ENCODE measurements at regions not wholly inside any gene's neighbourhood (a gene's known extent, or its start where the extent isn't known, plus 50 kb on each side); places are given as distances from the start of the nearest gene placed in this dataset.
A peak's percentile ranks its signal among the peaks of the same experiment; 100 is the strongest.

DNA sequence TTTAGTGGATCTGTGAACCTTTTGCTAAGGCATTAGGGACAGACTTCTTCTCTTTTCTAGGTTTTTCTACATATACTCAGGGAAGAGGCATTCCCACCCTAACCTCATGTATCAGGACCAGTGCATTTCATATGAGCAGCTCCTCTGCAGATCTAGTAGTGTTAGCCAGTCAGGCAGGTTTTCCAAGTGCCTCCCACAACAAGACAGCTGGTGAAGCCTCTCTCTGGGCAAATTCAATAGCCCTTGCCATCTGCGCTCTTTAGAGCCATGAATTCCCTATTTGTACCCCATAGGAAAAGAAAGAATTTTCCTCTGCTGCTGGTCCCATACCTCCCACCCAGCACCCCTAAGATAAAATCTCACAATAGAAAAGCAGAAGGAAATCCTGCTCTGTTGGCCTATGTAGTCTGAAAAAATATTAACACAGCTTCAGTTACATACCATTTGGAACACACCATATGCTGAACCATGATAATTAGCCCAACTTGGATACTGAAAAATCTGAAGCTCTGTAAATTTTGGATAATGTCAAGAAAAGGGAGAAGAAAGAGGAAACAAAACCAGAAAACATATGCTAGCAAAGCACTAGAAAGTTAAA, 1354.6 kb upstream of the NRXN1 start:
- TF ChIP-seq EZH2phosphoT487 (conservative IDR thresholded peaks at IDR 0.05; ENCODE audit: low read length): no peak
- TF ChIP-seq, protein P1, sequence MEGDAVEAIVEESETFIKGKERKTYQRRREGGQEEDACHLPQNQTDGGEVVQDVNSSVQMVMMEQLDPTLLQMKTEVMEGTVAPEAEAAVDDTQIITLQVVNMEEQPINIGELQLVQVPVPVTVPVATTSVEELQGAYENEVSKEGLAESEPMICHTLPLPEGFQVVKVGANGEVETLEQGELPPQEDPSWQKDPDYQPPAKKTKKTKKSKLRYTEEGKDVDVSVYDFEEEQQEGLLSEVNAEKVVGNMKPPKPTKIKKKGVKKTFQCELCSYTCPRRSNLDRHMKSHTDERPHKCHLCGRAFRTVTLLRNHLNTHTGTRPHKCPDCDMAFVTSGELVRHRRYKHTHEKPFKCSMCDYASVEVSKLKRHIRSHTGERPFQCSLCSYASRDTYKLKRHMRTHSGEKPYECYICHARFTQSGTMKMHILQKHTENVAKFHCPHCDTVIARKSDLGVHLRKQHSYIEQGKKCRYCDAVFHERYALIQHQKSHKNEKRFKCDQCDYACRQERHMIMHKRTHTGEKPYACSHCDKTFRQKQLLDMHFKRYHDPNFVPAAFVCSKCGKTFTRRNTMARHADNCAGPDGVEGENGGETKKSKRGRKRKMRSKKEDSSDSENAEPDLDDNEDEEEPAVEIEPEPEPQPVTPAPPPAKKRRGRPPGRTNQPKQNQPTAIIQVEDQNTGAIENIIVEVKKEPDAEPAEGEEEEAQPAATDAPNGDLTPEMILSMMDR (IDR thresholded peaks at IDR 0.05; ENCODE audit: insufficient read depth, low read length, poor library complexity, severe bottlenecking): no peak
- Histone ChIP-seq H2AFZ (ENCODE audit: low read depth, low read length, severe bottlenecking) (no peak overlapping the region), H3F3A (ENCODE audit: insufficient read depth) (no peaks in the 10 kb centered on the region), H3K4me2 (ENCODE audit: low read depth, low read length, poor library complexity, severe bottlenecking) (no peak overlapping the region), H3K27me3 (ENCODE audit: low read length) (no peaks in the 10 kb centered on the region), H4K20me1 (ENCODE audit: low read depth, low read length) (no peaks in the 10 kb centered on the region), H3K9me3 (ENCODE audit: insufficient read depth, low read length) (no peaks in the 10 kb centered on the region), H3K4me3 (ENCODE audit: insufficient read depth, low read length, poor library complexity, severe bottlenecking) (no peak overlapping the region), H3K9ac (ENCODE audit: low read length) (no peak overlapping the region), H3K9me2 (replicated peaks; ENCODE audit: insufficient read depth, low read length) (no peaks in the 10 kb centered on the region), H3K79me2 (ENCODE audit: insufficient read depth, low read length) (no peaks in the 10 kb centered on the region), H3K27ac (ENCODE audit: low read depth, low read length) (no peak overlapping the region), H3K36me3 (ENCODE audit: low read length) (no peaks in the 10 kb centered on the region)

- Histone ChIP-seq H3K9me2 (replicated peaks; ENCODE audit: insufficient read depth, low read length) (no peaks in the 10 kb centered on the region), H2AFZ (ENCODE audit: low read depth, low read length, severe bottlenecking) (peak overlapping the region; percentile 63), H3K36me3 (ENCODE audit: low read length) (no peaks in the 10 kb centered on the region), H3K27me3 (ENCODE audit: low read length) (no peaks in the 10 kb centered on the region), H3K9ac (ENCODE audit: low read length) (no peak overlapping the region), H3K4me3 (ENCODE audit: insufficient read depth, low read length, poor library complexity, severe bottlenecking) (no peak overlapping the region), H4K20me1 (ENCODE audit: low read depth, low read length) (no peaks in the 10 kb centered on the region), H3F3A (ENCODE audit: insufficient read depth) (no peaks in the 10 kb centered on the region), H3K79me2 (ENCODE audit: insufficient read depth, low read length) (no peaks in the 10 kb centered on the region), H3K9me3 (ENCODE audit: insufficient read depth, low read length) (no peaks in the 10 kb centered on the region), H3K4me2 (ENCODE audit: low read depth, low read length, poor library complexity, severe bottlenecking) (no peak overlapping the region), H3K27ac (ENCODE audit: low read depth, low read length) (no peak overlapping the region)
- TF ChIP-seq EZH2phosphoT487 (conservative IDR thresholded peaks at IDR 0.05; ENCODE audit: low read length): no peak
- TF ChIP-seq, protein P1 (IDR thresholded peaks at IDR 0.05; ENCODE audit: insufficient read depth, low read length, poor library complexity, severe bottlenecking): no peak
Observed at GRCh38 chr2:52383541-52383940, 1351.6 kb upstream of the NRXN1 start.

- H4K20me1 ChIP-seq (ENCODE audit: low read depth, low read length): no peaks in the 10 kb centered on the region
- H3K79me2 ChIP-seq (ENCODE audit: insufficient read depth, low read length): no peaks in the 10 kb centered on the region
- TF ChIP-seq, protein P1 (IDR thresholded peaks at IDR 0.05; ENCODE audit: insufficient read depth, low read length, poor library complexity, severe bottlenecking): no peak
- TF ChIP-seq EZH2phosphoT487 (conservative IDR thresholded peaks at IDR 0.05; ENCODE audit: low read length): no peak
- H3K27ac ChIP-seq (ENCODE audit: low read depth, low read length): no peak overlapping the region
- H3K4me3 ChIP-seq (ENCODE audit: insufficient read depth, low read length, poor library complexity, severe bottlenecking): no peak overlapping the region
- H3K27me3 ChIP-seq (ENCODE audit: low read length): no peaks in the 10 kb centered on the region
- no peak overlapping the region for H3K4me2 ChIP-seq (ENCODE audit: low read depth, low read length, poor library complexity, severe bottlenecking)
- no peak overlapping the region for H3K9ac ChIP-seq (ENCODE audit: low read length)
- H3K9me2 ChIP-seq (replicated peaks; ENCODE audit: insufficient read depth, low read length): no peaks in the 10 kb centered on the region
- no peaks in the 10 kb centered on the region for H3K36me3 ChIP-seq (ENCODE audit: low read length)
- H3K9me3 ChIP-seq (ENCODE audit: insufficient read depth, low read length): no peaks in the 10 kb centered on the region
- no peak overlapping the region for H2AFZ ChIP-seq (ENCODE audit: low read depth, low read length, severe bottlenecking)
- H3F3A ChIP-seq (ENCODE audit: insufficient read depth): no peaks in the 10 kb centered on the region
Observed at GRCh38 chr2:52369178-52369577, 1337.2 kb upstream of the NRXN1 start.

All from SU-DHL-6 (cell line).